C1 segment of cervical spinal cord (tissue), 14 donors: ENCODE measurements at regions not wholly inside any gene's neighbourhood (a gene's known extent, or its start where the extent isn't known, plus 50 kb on each side); places are given as distances from the start of the nearest gene placed in this dataset.

ENCODE experiments used
- DNase-seq, 14 donors: peaks; one replicate each; lab custom pipeline; 2025; lab: John Stamatoyannopoulos, UW

DNA sequence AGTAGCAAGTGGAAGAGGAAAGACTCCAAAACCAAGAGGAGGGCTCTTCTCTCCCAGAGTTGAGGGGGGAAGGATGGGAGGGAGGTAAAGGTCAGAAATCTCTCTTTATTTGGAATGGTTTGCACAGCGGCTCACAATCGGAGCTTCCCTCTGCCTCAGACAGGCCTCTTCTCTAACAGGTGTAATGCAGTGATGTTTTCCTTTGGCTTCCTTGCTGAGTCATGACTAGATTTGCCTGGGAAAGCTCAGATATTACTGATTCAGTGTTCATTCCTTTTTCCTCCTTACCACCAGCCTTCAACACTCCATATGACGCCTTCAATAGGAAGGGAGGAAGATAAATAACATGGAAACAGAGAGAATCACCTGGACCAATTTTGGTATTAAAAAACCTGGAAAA is 136.6 kb downstream of the RNF152 start:
- DNase-seq: no peak

- DNase-seq: no peak
Observed at GRCh38 chr18:61755555-61755954, 137.3 kb downstream of the RNF152 start.

DNA sequence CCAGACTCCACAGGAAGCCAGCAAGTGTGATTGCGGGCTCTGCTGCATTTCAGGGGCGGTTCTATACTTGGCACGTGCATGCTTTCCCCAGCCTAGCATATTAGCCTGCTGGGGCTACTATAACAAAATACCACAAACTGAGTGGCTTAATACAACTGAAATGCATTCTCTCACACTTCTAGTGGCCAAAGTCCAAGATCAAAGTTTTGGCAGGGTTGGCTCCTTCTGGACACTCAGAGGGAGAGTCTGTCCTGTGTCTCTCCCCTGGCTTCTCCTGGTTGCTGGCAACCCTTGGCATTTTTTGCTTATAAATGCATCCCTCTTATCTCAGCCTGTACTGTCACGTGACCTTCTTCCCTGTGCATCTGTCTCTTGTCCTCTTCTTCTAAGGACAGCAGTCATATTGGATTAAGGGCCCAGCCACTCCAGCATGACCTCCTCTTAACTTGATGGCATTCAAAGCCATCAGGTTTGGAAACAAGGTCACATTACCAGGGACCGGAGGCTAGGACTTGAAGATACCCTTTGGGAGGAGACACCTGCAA is 138.7 kb downstream of the RNF152 start:
- peak in 1 of 14 donors; percentile 17 for DNase-seq

- DNase-seq: no peak
Observed at GRCh38 chr18:61753373-61753772, 139.4 kb downstream of the RNF152 start.

DNA sequence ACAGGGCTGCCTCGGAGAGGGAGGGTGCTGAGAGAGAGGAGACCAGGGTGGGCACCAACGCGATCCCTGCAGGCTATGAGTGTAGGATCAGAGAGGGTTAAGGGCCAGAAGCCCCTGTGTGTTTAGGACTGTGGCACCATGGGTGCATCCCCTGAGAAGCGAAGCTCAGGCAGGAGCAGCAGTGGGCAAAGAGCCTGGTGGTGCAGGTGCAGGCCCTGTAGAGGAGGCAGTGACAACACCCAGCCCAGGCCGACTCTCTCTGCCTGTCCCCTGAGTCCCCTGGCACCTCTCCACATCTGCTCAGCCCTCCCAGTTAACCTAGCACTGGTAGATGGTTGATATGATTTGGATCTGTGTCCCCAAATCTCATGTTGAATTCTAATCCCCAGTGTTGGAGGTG is 139.8 kb downstream of the RNF152 start:
- no peak for DNase-seq

DNA sequence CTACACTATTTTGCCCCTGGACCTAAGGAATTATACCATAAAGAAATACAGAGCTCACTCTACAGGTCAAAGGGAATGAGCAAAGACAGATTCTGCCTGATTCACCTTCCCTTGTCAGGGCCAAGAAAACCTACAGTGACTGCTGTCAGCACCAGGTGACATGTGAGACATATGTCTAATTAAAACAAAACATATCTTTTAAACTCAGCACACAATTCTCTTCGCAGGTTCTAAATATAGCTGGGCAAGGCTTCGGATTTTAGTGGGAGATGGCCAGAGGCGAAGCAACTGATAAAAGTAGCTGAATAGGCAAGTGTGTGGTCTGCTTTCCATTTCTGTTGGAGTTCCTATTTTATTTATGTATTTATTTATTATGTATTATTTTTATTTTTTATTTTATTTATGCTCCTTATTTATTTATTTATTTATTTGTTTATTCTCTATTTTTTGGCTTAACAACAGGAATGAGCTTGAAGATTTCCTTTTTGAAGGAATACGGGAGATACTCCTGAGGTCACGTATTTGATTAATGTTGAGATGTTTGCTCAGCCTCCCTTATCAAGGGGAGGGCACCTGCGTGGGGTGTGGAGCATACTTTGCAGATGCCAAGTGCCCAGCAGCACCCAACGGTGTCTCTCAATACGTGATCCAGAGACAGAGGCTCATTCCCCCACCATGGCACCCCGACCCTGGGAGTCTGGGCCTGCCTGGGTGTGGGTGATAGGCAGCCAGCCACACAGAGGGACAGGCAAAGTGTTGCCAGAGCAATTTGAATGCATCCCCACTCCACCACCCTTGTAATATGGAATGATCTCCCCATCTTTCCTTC is 141.8 kb downstream of the RNF152 start:
- no peak for DNase-seq

DNA sequence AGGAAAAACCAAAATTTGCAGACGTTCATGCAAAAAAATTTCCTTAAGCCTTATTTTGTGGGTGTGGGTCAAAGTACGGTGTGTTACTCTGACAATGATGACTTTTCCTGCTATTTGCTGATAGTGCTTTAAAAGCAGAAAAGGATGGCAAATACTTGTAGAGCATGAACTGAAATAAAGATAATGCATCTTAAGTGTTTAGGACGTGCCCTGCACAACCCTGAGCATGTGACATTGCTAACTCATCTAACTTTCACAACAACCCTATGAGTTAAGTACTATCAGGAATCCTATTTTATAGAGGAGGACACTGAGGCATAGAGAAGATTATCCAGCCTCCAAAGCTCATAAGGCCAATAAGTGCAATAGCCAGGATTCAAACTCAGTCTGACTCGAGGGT is 143.3 kb downstream of the RNF152 start:
- DNase-seq: no peak

GRCh38 chr18:61749031-61749430 is 143.8 kb downstream of the RNF152 start:
- DNase-seq: no peak

- peak in 1 of 14 donors; percentile 82 for DNase-seq
Observed at GRCh38 chr18:61748004-61748403, 144.8 kb downstream of the RNF152 start.

DNA sequence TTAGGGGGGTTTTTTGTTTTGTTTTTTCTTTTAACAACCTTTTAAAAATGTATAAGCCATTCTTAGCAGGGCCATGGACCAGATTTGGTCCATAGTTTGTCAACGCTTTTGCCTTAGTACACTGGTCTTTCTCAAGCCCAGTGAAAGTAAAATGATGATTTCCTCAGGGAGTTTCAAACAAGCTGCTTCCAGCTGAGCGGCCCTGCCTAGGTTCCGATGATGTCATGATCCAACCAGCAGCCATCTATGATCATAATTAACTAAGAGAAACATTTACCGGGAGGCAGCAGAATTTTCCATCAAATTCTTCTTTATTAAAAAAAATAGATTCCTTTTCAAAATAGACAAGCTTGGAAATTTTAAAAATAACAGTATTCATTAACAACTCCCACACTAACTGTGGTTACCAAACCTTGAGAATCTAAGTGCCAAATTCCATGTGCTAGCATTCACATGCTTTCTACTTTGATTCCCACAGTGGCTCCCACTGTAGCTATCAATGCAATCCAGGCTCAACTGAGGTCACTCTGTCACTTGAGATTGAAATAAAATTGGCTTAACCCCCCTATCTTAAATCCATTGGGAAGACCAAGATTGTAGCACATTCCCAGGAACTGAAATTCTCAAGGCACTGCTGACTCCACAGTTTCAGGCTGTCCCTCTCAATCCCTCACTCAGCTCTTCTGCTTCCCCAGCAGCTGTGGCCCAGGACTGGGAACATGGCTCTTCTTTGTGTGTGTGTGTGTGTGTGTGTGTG is 148.9 kb downstream of the RNF152 start:
- no peak for DNase-seq

DNA sequence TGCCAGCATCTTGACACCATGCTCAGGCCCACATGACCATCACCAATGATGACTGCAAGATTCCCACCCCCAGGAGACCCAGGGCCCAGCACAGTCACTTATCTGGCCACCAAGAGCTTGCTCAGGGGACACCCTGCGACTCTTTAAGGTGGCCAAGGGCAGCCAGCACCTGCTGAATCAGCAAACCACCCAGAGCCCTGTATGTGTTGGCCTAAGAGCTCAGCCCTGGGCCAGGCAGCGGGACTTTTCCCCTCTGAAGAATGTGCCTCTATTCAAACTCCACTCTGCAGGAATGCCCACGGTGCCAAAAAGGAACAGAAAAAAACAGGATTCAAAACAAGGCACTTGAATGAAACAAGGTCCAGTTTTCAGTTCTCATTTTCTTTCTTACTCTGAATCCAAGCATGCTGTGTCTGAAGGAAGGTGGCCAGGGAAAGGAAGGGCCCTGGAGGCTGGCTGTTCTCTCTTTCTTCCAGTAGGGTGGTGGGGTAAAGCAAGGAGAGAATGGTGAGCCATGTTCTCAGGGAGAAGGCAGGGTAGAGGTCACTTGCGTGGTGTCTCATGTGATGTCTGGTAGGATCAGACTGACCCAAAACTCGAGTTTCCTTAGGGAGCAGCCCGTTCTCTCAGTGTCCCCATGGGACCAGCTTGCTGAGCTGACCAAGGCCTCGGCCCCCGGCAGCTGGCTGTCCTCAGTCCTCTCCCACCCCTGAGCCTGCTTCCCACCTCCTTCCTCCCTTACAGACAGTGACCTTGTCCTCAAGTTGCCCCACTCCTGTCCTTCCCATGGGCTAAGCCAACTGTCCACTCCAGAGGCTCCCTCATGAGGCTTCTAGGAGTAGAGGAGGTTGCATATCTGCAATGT is 150.0 kb downstream of the RNF152 start:
- DNase-seq: peak in 2 of 14 donors; percentile 7 to 20

- no peak for DNase-seq
Observed at GRCh38 chr18:61741881-61742454, 150.8 kb downstream of the RNF152 start.

DNA sequence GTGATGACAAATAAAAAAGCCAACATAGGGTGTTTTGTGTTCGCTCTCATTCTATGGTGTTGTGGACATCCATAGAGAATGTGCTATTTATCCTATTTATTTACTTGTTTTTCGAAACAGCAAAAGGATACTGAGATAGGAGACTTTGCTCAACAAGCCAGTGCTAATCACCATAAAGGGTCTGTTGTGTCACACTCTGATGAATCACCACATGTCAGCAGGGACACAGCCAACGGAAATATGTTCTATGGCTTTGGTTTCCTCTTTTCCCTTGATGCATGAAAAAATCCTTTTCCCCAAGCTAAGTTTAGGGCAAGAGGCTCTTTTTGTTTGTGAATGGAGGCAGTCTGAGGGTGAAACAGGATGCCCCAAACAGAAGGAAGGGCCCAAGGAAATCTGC is 154.3 kb downstream of the RNF152 start:
- peak in 1 of 14 donors; percentile 19 for DNase-seq

GRCh38 chr18:61738042-61738441 is 154.8 kb downstream of the RNF152 start:
- DNase-seq: peak in 1 of 14 donors; percentile 68

- DNase-seq: no peak
Observed at GRCh38 chr18:61736133-61736532, 156.7 kb downstream of the RNF152 start.

GRCh38 chr18:61735564-61736102 is 157.2 kb downstream of the RNF152 start:
- no peak for DNase-seq

GRCh38 chr18:61734396-61734795 is 158.4 kb downstream of the RNF152 start:
- no peak for DNase-seq

- no peak for DNase-seq
Observed at GRCh38 chr18:61732854-61733253, 160.0 kb downstream of the RNF152 start.

DNA sequence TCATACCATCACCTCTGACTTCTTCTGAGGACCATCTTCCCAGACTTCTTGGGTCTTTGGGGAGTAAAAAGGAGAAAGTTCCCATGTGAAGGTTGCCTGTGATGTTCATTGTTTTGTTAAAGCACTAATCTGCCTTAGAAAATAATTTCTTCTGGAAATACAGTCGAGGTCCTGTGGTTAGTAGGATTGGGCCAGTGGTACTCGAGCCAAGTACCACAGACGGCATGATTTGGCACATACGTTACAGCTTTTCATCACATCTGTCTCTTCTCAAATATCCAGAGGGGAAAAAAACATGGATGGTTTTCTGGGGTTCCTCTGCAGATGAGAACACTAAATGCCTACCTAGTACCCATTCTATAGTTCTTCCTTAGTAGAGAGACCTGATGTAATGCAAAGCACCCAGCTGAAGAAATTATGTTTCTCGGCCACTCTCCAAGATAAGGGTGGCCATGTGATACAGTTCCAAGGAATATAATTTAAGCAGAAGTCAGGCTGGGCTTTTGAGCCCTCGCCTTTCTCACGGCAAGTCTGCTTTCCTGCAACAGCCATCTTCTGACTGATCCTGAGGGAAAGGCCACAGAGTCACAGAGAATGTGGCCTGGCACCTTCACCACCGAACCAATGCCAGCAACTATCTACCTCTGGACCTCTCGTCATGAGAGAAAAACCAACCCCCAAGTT is 161.0 kb downstream of the RNF152 start:
- DNase-seq: peak in 1 of 14 donors; percentile 17

DNA sequence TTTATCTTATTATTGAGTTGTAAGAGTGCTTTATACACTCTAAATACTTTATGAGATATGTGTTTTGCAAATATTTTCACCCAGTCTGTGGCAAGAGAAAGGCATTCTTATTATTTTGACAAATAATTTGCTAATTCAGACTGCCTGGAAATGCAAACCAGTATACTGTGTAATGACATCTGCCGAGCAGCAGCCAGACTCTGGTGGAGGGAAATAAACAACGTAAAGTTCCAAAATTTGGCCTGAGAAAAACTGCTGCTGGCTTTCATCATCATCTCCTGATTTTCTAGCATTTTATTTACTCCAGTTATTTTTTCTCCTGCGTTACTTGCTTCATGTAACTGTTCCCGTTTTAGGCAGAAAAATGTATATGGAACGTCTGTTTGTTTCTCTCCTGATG is 161.6 kb downstream of the RNF152 start:
- DNase-seq: no peak
